OCI-LY3 (cell line): ENCODE measurements at regions not wholly inside any gene's neighbourhood (a gene's known extent, or its start where the extent isn't known, plus 50 kb on each side); places are given as distances from the start of the nearest gene placed in this dataset.

Source experiments
- EZH2phosphoT487 ChIP-seq: fragments of 200-600 bp; shearing (Covaris generic); IDR thresholded peaks from 2 replicates; pipeline ENCODE4 v1.6.1; 2018; ENCODE audit warnings: antibody characterized with exemption, mixed run types, low read depth
- TF ChIP-seq, protein P1 (sequence below): fragments of 200-600, 300-600 bp; sonication (generic); IDR thresholded peaks from 2 replicates; pipeline ENCODE4 v1.5.1; 2014; ENCODE audit warnings: antibody characterized with exemption, low read length, low read depth

DNA sequence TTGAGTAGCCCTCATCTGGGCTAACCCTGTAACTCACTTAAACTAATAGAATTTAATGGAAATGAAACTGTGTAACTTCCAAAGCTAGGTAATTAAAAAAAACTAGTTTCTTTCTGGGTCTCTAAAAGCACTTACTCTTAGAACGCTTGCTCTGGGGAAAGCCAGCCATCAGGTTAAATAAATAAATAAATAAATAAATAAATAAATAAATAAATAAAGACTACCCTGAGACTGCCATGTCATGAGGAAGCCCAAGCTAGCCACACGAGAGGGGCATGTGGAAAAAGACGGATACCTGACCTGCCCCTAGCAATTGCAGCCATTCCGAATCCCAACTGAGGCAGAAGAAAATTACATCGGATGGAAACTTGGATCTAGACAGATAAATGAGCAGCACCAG, 51.3 kb upstream of the FER start:
- TF ChIP-seq, protein P1, sequence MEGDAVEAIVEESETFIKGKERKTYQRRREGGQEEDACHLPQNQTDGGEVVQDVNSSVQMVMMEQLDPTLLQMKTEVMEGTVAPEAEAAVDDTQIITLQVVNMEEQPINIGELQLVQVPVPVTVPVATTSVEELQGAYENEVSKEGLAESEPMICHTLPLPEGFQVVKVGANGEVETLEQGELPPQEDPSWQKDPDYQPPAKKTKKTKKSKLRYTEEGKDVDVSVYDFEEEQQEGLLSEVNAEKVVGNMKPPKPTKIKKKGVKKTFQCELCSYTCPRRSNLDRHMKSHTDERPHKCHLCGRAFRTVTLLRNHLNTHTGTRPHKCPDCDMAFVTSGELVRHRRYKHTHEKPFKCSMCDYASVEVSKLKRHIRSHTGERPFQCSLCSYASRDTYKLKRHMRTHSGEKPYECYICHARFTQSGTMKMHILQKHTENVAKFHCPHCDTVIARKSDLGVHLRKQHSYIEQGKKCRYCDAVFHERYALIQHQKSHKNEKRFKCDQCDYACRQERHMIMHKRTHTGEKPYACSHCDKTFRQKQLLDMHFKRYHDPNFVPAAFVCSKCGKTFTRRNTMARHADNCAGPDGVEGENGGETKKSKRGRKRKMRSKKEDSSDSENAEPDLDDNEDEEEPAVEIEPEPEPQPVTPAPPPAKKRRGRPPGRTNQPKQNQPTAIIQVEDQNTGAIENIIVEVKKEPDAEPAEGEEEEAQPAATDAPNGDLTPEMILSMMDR: no peak
- no peak for TF ChIP-seq EZH2phosphoT487
